K562 (cell line): ENCODE measurements at regions not wholly inside any gene's neighbourhood (a gene's known extent, or its start where the extent isn't known, plus 50 kb on each side); places are given as distances from the start of the nearest gene placed in this dataset.

ENCODE experiments used
- GABPB1 ChIP-seq: sonication (generic); formaldehyde crosslinking; IDR thresholded peaks from 2 replicates; pipeline ENCODE4 v1.8.0; 2022; ENCODE audit warnings: mild to moderate bottlenecking, missing genetic modification reagents
- KDM2B ChIP-seq: fragments of 250-450 bp; sonication (Bioruptor Pico); IDR thresholded peaks from 2 replicates; pipeline ENCODE4 v1.8.0; 2021; ENCODE audit warnings: mild to moderate bottlenecking, moderate library complexity
- RAD51 ChIP-seq: fragments of 450-650 bp; IDR thresholded peaks from 2 replicates; pipeline ENCODE4 v1.7.1; 2016; ENCODE audit warnings: low read depth, mild to moderate bottlenecking, borderline replicate concordance
- TAF9B ChIP-seq: fragments of 450-650 bp; IDR thresholded peaks from 2 replicates; pipeline ENCODE4 v1.6.1; 2018; ENCODE audit warnings: mild to moderate bottlenecking; ENCODE audit not compliant: partially characterized antibody
- TARDBP ChIP-seq: fragments of 450-650 bp; IDR thresholded peaks from 2 replicates; pipeline ENCODE4 v1.6.1; 2016
- TOE1 ChIP-seq, 2 experiments: fragments of 450-650 bp in 1 of 2; sonication (generic) in 1 of 2; formaldehyde crosslinking in 1 of 2; IDR thresholded peaks; 2 replicates each; pipeline versions ENCODE4 v1.7.1 to v1.8.0; 2016 to 2022; ENCODE audit warnings: borderline replicate concordance in 2 of 2, mild to moderate bottlenecking in 2 of 2, antibody characterized with exemption in 1 of 2, inconsistent platforms in 1 of 2, low read depth in 1 of 2, missing genetic modification reagents in 1 of 2, moderate library complexity in 1 of 2
- TRIM24 ChIP-seq, 2 experiments: fragments of 450-650 bp; IDR thresholded peaks; 2 replicates each; pipeline ENCODE4 v1.6.1; 2016
- ZMIZ1 ChIP-seq, 2 experiments: fragments of 150-350 bp in 1 of 2; IDR thresholded peaks; 2 replicates each; pipeline ENCODE4 v1.6.1; 2012 to 2016; ENCODE audit warnings: low read depth in 2 of 2, low read length in 2 of 2, mild to moderate bottlenecking in 1 of 2, moderate library complexity in 1 of 2
- ZNF134 ChIP-seq: fragments of 250-450 bp; sonication (Bioruptor Pico); conservative IDR thresholded peaks from 2 replicates; pipeline ENCODE4 v1.4.0; 2020

DNA sequence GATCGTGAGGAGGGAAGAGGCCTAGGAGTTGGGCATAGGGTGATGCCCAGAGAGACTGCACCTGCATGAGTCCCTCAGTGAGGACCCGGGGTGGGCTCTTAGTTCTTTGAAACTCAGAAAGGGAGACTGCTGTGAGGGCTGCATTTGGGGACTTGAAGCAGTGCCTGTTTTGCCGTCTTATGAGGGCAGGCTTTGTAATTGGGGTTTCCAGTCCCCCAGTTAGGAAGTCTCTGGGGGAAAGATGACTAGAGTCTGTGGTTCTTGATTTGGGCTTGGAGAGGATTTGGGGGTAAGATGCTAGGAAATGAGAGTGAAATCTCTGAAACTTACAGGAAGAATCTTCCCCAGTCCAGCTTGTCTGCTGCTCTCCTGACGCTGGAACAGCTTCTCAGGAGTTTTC lies 99.6 kb downstream of the ARF6 start (continued):
- TF ChIP-seq TOE1 (IDR thresholded peaks at IDR 0.05; ENCODE audit: borderline replicate concordance) (no peak), TOE1 (CRISPR knock-in tag; IDR thresholded peaks at IDR 0.05; ENCODE audit: borderline replicate concordance, low read depth) (no peak), KDM2B (no peak), TRIM24 (IDR thresholded peaks at IDR 0.05) (no peak), ZMIZ1 (IDR thresholded peaks at IDR 0.05; ENCODE audit: low read depth in 2 of 2, low read length in 2 of 2) (no peak), RAD51 (no peak), TARDBP (no peak), TAF9B (no peak), GABPB1 (CRISPR knock-in tag) (no peak), ZNF134 (CRISPR knock-in tag) (no peak)
- TF ChIP-seq, all 486 proteins: peak for 0
